HEK293 (cell line): ENCODE measurements at regions not wholly inside any gene's neighbourhood (a gene's known extent, or its start where the extent isn't known, plus 50 kb on each side); places are given as distances from the start of the nearest gene placed in this dataset.

ENCODE experiments used
- ATF2 ChIP-seq: fragments of 450-650 bp; formaldehyde crosslinking; IDR thresholded peaks from 2 replicates; pipeline ENCODE4 v1.5.1; 2016; ENCODE audit warnings: missing biosample characterization, missing genetic modification characterization, low read depth
- BCL11A ChIP-seq: fragments of 450-650 bp; formaldehyde crosslinking; IDR thresholded peaks from 2 replicates; pipeline ENCODE4 v1.5.1; 2016; ENCODE audit warnings: low read depth, missing biosample characterization, missing genetic modification characterization
- BCL6B ChIP-seq: fragments of 450-650 bp; formaldehyde crosslinking; IDR thresholded peaks from 2 replicates; pipeline ENCODE4 v1.5.1; 2017; ENCODE audit warnings: missing biosample characterization, missing genetic modification characterization
- CTCF ChIP-seq: fragments of 450-650 bp; formaldehyde crosslinking; IDR thresholded peaks from 2 replicates; pipeline ENCODE4 v1.5.1; 2016; ENCODE audit warnings: missing biosample characterization, missing genetic modification characterization
- HOXD13 ChIP-seq: sonication (generic); formaldehyde crosslinking; IDR thresholded peaks from 2 replicates; pipeline ENCODE4 v1.8.0; 2022; ENCODE audit warnings: missing genetic modification reagents, borderline replicate concordance
- PRDM4 ChIP-seq: fragments of 450-650 bp; formaldehyde crosslinking; IDR thresholded peaks from 2 replicates; pipeline ENCODE4 v1.5.1; 2017; ENCODE audit warnings: missing biosample characterization, missing genetic modification characterization
- ZBTB21 ChIP-seq: fragments of 450-650 bp; formaldehyde crosslinking; IDR thresholded peaks from 2 replicates; pipeline ENCODE4 v1.5.1; 2017; ENCODE audit warnings: missing biosample characterization, missing genetic modification characterization
- ZBTB26 ChIP-seq: fragments of 450-650 bp; formaldehyde crosslinking; optimal IDR thresholded peaks from 2 replicates; pipeline ENCODE3; 2016; ENCODE audit warnings: missing biosample characterization, mild to moderate bottlenecking, missing genetic modification characterization
- ZBTB8A ChIP-seq: fragments of 450-650 bp; formaldehyde crosslinking; IDR thresholded peaks from 2 replicates; pipeline ENCODE4 v1.5.1; 2016; ENCODE audit warnings: missing biosample characterization, missing genetic modification characterization
- ZNF140 ChIP-seq: fragments of 450-650 bp; formaldehyde crosslinking; IDR thresholded peaks from 2 replicates; pipeline ENCODE4 v1.5.1; 2016; ENCODE audit warnings: missing biosample characterization, missing genetic modification characterization
- ZNF302 ChIP-seq: fragments of 450-650 bp; formaldehyde crosslinking; IDR thresholded peaks from 2 replicates; pipeline ENCODE4 v1.5.1; 2016; ENCODE audit warnings: missing biosample characterization, missing genetic modification characterization, low read depth
- ZNF398 ChIP-seq: fragments of 450-650 bp; formaldehyde crosslinking; IDR thresholded peaks from 2 replicates; pipeline ENCODE4 v1.5.1; 2017; ENCODE audit warnings: missing biosample characterization, missing genetic modification characterization
- ZNF518A ChIP-seq: fragments of 450-650 bp; formaldehyde crosslinking; conservative IDR thresholded peaks from 2 replicates; pipeline ENCODE4 v1.5.1; 2016; ENCODE audit warnings: low read depth, missing biosample characterization, missing genetic modification characterization
- ZNF768 ChIP-seq: fragments of 450-650 bp; formaldehyde crosslinking; IDR thresholded peaks from 2 replicates; pipeline ENCODE4 v1.5.1; 2018; ENCODE audit warnings: missing biosample characterization, mild to moderate bottlenecking, missing genetic modification characterization

GRCh38 chr12:38159591-38160317, 156.8 kb upstream of the ALG10B start:
- TF ChIP-seq CTCF (no peak), BCL6B (no peak), ZNF518A (tag by site-specific recombination) (no peak), ZNF398 (tag by site-specific recombination) (no peak), ZBTB8A (tag by site-specific recombination) (no peak), ZNF302 (no peak), HOXD13 (no peak), ATF2 (tag by site-specific recombination) (no peak), ZNF140 (no peak), ZNF768 (tag by site-specific recombination) (no peak), ZBTB26 (tag by site-specific recombination) (no peak), PRDM4 (no peak), ZBTB21 (tag by site-specific recombination) (no peak), BCL11A (tag by site-specific recombination) (no peak)
